22Rv1 (cell line): ENCODE measurements at regions not wholly inside any gene's neighbourhood (a gene's known extent, or its start where the extent isn't known, plus 50 kb on each side); places are given as distances from the start of the nearest gene placed in this dataset.

Experiments used
- ZFX ChIP-seq: fragments of 450-650 bp; IDR thresholded peaks from 2 replicates; pipeline ENCODE4 v1.6.1; 2017; ENCODE audit warnings: antibody characterized with exemption, borderline replicate concordance
- TF ChIP-seq, protein P1 (sequence below): fragments of 450-650 bp; IDR thresholded peaks from 2 replicates; pipeline ENCODE4 v1.5.1; 2017; ENCODE audit warnings: mild to moderate bottlenecking

DNA sequence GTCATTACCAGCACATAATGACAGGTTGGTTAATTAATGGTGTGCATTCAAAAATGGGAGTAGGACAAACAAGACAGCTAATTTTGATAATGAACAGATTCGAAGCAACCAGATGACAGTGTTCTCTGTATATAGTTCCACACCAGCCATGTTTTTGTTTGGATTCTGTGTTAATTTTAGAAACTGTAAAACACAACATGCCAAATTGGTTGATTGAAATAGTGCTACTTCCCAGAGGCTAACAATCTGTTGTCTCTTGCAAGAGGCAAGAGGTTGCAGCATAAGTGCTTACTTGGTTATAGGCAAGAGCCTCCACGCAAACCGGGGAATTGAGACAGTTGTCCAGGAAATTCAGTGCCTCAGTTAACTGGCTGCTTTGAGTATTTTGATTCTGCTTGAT, 170.2 kb upstream of the HABP2 start:
- TF ChIP-seq, protein P1, sequence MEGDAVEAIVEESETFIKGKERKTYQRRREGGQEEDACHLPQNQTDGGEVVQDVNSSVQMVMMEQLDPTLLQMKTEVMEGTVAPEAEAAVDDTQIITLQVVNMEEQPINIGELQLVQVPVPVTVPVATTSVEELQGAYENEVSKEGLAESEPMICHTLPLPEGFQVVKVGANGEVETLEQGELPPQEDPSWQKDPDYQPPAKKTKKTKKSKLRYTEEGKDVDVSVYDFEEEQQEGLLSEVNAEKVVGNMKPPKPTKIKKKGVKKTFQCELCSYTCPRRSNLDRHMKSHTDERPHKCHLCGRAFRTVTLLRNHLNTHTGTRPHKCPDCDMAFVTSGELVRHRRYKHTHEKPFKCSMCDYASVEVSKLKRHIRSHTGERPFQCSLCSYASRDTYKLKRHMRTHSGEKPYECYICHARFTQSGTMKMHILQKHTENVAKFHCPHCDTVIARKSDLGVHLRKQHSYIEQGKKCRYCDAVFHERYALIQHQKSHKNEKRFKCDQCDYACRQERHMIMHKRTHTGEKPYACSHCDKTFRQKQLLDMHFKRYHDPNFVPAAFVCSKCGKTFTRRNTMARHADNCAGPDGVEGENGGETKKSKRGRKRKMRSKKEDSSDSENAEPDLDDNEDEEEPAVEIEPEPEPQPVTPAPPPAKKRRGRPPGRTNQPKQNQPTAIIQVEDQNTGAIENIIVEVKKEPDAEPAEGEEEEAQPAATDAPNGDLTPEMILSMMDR = no peak
- TF ChIP-seq ZFX = no peak
